Skeletal muscle tissue (tissue), 3 donors: ENCODE measurements at regions not wholly inside any gene's neighbourhood (a gene's known extent, or its start where the extent isn't known, plus 50 kb on each side); places are given as distances from the start of the nearest gene placed in this dataset.

ENCODE experiments used
- H3K27ac ChIP-seq: one replicate; pipeline ENCODE4 v1.7.0; 2013; ENCODE audit warnings: mild to moderate bottlenecking, low read depth, low read length, inconsistent platforms
- H3K27me3 ChIP-seq, 3 donors: one replicate each; pipeline ENCODE4 v1.7.0; 2013; ENCODE audit warnings: low read length in 3 of 3; ENCODE audit not compliant: control insufficient read depth in 3 of 3, insufficient read depth in 3 of 3
- H3K36me3 ChIP-seq, 3 donors: one replicate each; pipeline ENCODE4 v1.7.0; 2013; ENCODE audit warnings: low read length in 3 of 3; ENCODE audit not compliant: control insufficient read depth in 3 of 3, insufficient read depth in 3 of 3
- H3K4me1 ChIP-seq, 3 donors: one replicate each; pipeline ENCODE4 v1.7.0; 2013; ENCODE audit warnings: low read length in 3 of 3, mild to moderate bottlenecking in 3 of 3; ENCODE audit not compliant: control insufficient read depth in 3 of 3, insufficient read depth in 3 of 3
- H3K4me3 ChIP-seq, 3 donors: one replicate each; pipeline ENCODE4 v1.7.0; 2013; ENCODE audit warnings: low read length in 3 of 3
- H3K9ac ChIP-seq, 3 donors: one replicate each; pipeline ENCODE4 v1.7.0; 2013; ENCODE audit warnings: low read length in 3 of 3, mild to moderate bottlenecking in 3 of 3, moderate library complexity in 2 of 3, low read depth in 1 of 3
- H3K9me3 ChIP-seq, 3 donors: one replicate each; pipeline ENCODE4 v1.7.0; 2013; ENCODE audit warnings: low read length in 3 of 3; ENCODE audit not compliant: control insufficient read depth in 3 of 3
- donor health status: Osteomylitis.

DNA sequence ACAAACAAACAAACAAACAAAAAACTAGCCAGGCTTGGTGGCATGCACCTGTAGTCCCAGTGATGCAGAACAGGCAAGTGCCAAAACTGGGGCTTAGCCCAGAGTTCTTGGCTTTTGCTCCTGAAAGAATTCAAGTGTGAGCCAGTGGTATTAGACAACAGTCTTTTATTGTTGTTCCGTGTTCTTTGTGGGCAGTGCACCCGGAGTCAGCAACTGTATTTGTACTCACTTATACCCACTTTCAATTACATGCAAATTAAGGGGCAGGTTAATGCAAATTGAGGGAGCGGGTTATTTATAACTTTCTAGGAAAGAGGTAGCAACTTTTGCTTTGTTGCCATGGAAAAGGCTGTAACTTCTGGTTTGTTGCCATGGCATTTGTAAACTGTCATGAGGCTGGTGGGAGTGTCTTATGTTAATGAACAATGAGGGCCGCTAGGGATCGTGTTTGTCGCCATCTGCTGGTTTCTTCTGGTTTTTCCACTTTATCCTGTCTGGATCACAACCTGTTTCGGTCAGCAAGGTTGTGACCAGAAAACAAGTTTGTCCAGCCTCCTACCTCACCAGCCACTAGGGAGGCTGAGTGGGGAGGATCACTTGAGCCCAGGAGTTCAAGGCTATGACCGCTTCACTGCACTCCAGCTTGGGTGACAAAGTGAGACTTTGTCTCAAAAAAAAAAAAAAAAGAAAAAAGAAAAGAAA lies 88.8 kb upstream of the ESX1 start:
- Histone ChIP-seq H3K9me3 (no peaks in the 10 kb centered on the region), H3K4me3 (no peak overlapping the region), H3K9ac (no peak overlapping the region), H3K27ac (no peak overlapping the region), H3K36me3 (no peaks in the 10 kb centered on the region), H3K4me1 (no peaks in the 10 kb centered on the region), H3K27me3 (peaks cover 0 to 10% (median 0%) of the 10 kb centered on the region in 3 donors)

DNA sequence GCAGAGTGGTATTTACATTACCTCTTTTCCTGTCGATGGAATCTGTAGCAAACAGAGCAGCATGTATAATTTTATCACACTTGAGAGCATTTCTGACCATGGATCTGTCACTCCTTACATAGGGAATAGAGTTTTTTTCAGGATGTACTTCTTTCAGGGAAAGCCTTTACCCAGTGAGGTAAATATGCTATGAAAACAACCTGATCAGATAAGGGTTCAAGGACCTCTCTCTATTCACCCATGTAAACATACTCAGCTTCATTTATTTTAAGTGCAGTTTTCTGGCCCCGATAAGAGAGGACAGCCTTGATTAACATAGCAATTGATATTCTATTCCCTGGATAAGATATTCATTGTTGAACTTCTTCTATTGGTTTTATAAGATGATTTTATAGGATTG lies 87.3 kb upstream of the ESX1 start:
- Histone ChIP-seq H3K36me3 (no peaks in the 10 kb centered on the region), H3K4me1 (no peaks in the 10 kb centered on the region), H3K9ac (no peak overlapping the region), H3K27me3 (peaks cover 0 to 12% (median 0%) of the 10 kb centered on the region in 3 donors), H3K4me3 (no peak overlapping the region), H3K9me3 (no peaks in the 10 kb centered on the region), H3K27ac (no peak overlapping the region)

DNA sequence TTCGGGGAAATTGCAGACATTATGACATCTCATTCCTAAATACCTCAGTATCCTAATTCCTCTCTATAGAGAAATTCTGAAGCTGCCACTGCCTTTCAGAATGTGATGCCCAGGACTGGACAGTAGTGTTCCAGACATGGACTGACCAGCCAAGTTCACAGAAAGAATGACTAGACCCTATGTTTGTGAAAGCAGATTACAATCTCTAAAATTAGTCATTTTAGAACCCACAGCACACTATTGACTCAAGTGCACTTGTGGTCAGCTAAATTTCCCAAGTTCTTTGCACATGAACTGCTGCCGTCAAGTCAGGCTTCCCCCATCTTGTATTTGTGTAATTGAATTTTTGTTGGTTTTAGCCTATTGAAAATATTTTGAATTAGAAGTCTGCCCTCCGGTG lies 81.0 kb upstream of the ESX1 start:
- Histone ChIP-seq H3K27me3 (peaks cover 0 to 9% (median 0%) of the 10 kb centered on the region in 3 donors), H3K9me3 (no peaks in the 10 kb centered on the region), H3K4me3 (no peak overlapping the region), H3K27ac (no peak overlapping the region), H3K9ac (no peak overlapping the region), H3K4me1 (no peaks in the 10 kb centered on the region), H3K36me3 (no peaks in the 10 kb centered on the region)

DNA sequence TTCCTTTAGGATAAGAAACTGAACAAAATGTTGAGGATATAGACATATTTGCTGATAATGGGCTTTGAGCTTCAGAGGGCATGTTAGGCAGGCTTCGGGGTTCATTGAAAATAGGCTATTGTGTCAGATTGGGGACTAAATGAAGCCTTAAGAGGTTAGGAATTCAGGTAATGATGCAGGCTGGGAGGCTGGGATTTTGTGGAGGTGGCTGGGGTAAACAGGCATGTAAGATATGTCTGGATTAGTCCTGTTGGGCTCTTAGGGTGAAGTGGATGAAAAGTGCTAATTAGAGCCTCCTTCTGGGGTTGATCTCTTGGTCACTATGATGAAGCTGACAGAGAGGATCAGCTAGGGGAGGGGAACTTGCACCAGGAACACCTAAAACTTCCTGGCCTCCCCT lies 80.2 kb upstream of the ESX1 start:
- H3K27me3 ChIP-seq = peaks cover 0 to 5% (median 0%) of the 10 kb centered on the region in 3 donors
- no peaks in the 10 kb centered on the region for H3K4me1 ChIP-seq
- no peak overlapping the region for H3K27ac ChIP-seq
- H3K9me3 ChIP-seq = no peaks in the 10 kb centered on the region
- H3K36me3 ChIP-seq = no peaks in the 10 kb centered on the region
- no peak overlapping the region for H3K9ac ChIP-seq
- no peak overlapping the region for H3K4me3 ChIP-seq

DNA sequence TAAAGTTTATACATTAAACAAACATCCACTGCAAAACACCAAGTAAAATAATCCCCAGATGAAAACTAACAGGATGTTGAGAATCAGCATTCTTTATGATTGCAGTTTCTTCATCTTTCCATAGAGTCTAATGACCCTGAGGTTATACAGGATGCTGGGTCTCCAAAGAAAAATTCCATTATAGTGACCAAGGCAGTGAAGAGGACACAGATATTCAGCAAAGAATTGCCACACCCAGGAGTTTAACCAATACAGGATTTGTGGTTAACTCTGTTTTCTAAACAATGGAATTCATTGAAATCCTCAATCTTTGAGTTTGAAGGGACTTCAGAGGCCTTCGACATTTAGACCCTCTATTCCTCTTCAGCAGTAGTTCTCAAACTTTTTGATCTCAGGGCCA lies 76.2 kb upstream of the ESX1 start:
- H3K27me3 ChIP-seq = peaks cover 0 to 2% (median 0%) of the 10 kb centered on the region in 3 donors
- H3K36me3 ChIP-seq = no peaks in the 10 kb centered on the region
- H3K9ac ChIP-seq = no peak overlapping the region
- H3K4me3 ChIP-seq = no peak overlapping the region
- H3K4me1 ChIP-seq = no peaks in the 10 kb centered on the region
- no peaks in the 10 kb centered on the region for H3K9me3 ChIP-seq
- H3K27ac ChIP-seq = no peak overlapping the region

DNA sequence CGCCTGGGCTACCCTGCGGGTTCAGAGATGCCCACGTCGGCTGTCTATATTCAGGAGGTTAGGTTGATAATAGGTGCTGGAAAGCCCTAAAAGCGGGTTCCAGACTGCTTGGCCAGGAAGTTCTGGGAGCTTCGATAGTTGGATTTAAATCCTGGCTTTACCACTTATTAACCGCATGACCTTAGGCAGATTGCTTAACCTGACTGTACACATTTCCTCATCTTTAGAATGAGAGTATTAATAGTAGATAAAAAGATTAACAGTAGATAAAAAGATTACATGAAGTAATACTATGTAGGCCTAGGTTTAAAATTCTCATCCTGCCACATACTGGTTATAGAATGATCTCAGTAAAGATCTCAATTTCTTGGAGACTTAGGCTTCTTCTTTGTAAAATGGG lies 75.0 kb upstream of the ESX1 start:
- Histone ChIP-seq H3K4me3 (no peak overlapping the region), H3K27ac (no peak overlapping the region), H3K9ac (no peak overlapping the region), H3K9me3 (no peaks in the 10 kb centered on the region), H3K27me3 (peaks cover 0 to 2% (median 0%) of the 10 kb centered on the region in 3 donors), H3K36me3 (no peaks in the 10 kb centered on the region), H3K4me1 (no peaks in the 10 kb centered on the region)

DNA sequence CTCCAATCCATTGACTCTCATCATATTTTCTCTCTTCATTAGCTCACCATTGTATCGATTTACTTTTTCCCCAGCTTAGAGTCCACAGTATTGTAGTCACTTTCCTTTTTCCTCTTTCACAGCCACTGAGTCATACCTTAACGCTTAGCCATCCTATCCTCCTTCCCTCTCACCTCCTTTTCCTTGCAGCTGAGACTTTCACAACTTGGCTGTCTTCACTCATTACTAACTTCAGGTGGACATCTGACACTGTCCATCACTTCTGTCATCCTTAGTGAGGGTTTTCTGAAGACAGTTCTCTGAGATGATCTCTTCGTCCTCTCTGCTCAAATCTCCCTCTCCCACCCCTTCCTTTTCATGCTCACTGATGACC lies 70.5 kb upstream of the ESX1 start:
- Histone ChIP-seq H3K9ac (no peak overlapping the region), H3K36me3 (no peaks in the 10 kb centered on the region), H3K9me3 (no peaks in the 10 kb centered on the region), H3K4me1 (no peaks in the 10 kb centered on the region), H3K27ac (no peak overlapping the region), H3K4me3 (no peak overlapping the region), H3K27me3 (peaks cover 0 to 2% (median 0%) of the 10 kb centered on the region in 3 donors)

DNA sequence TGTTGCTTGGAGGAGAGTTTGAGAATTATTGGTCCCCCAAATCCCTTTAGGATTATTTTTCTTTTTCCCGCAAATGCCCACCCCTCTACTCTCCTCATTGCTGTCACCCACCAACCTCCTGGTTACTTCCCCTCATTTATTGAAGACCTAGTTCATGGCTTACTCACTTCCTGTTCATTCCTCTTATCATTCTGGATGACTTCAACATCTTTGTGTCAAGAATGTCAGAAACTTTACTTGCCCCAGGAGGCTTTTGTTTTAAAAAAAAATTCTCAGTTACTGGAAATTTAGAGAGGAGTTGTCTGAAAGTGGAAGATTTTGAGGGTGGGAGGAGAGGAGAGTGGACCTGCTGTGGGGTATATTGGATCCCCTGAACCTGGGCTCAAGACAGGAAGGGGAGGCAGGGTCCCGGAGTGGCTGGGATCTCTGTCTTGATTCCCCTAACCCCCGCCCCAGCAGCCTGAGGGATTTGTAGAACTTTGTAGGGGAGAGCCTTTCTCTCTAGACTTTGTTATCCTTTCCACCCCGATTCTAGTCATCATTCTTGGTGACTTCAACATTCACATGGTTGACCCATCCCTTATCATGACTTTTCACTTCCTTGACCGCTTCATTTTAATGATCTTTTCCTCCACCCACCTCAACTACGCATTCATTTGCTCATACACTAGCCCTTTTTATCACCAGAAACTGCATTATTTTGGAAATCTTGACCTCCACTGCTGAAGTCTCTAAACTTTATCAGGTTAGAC lies 69.9 kb upstream of the ESX1 start:
- Histone ChIP-seq H3K4me3 (no peak overlapping the region), H3K9ac (no peak overlapping the region), H3K36me3 (no peaks in the 10 kb centered on the region), H3K4me1 (no peaks in the 10 kb centered on the region), H3K9me3 (no peaks in the 10 kb centered on the region), H3K27me3 (peaks cover 0 to 2% (median 0%) of the 10 kb centered on the region in 3 donors), H3K27ac (no peak overlapping the region)

DNA sequence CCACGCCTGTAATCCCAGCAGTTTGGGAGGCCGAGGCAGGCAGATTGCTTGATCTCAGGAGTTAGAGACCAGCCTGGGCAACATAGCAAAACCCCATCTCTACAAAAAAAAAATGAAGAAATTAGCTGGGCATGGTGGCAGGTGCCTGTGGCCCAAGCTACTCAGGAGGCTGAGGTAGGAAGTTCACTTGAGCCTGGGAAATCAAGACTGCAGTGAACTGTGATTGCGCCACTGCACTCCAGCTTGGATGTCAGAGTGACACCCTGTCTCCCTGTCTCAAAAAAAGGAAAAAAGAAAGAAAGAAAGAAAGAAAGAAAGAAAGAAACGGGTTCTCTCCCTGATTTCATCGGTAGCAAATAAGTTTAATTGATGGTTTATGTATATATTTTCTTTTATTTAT lies 64.6 kb upstream of the ESX1 start:
- Histone ChIP-seq H3K4me3 (no peak overlapping the region), H3K36me3 (no peaks in the 10 kb centered on the region)

DNA sequence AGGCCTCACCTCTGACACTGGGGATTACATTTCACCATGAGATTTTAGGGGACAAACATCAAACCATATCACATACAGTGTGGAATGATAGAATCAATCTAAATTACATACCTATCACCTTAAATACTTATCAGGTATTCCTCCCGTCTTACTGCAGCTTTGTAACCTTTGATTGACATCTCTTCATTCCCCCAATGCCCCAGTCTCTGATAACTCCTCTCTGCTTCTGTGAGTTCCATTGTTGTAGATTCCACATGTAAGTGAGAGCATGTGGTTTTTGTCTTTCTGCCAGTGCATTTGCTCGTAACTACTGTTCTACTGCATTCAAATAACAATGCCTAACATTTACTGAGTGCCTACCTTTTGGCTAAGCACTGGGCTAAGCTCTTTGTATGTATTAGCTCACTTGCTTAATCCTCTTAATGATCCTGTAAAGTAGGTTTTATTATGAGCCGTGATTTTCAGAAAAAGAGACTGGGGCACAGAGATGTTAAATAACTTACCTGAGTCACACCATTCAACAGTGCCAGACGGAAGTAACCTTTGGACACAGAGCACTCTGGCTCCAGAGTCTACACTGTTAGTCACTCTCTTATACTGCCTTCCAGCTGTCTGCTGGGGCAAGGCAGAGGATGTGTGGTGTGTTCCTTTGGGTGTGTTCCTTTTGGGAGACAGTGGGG lies 63.7 kb upstream of the ESX1 start:
- H3K4me3 ChIP-seq = no peak overlapping the region
- no peak overlapping the region for H3K27ac ChIP-seq
- H3K27me3 ChIP-seq = peaks cover 0 to 2% (median 0%) of the 10 kb centered on the region in 3 donors
- H3K9ac ChIP-seq = no peak overlapping the region
- H3K4me1 ChIP-seq = no peaks in the 10 kb centered on the region
- H3K9me3 ChIP-seq = no peaks in the 10 kb centered on the region
- no peaks in the 10 kb centered on the region for H3K36me3 ChIP-seq

More for the DNA sequence above, 64.6 kb upstream of the ESX1 start:
- Histone ChIP-seq H3K27me3 (peaks cover 0 to 2% (median 0%) of the 10 kb centered on the region in 3 donors), H3K27ac (no peak overlapping the region), H3K9ac (no peak overlapping the region), H3K4me1 (no peaks in the 10 kb centered on the region), H3K9me3 (no peaks in the 10 kb centered on the region)
